ENCODE measurements at regions not wholly inside any gene's neighbourhood (a gene's known extent, or its start where the extent isn't known, plus 50 kb on each side); places are given as distances from the start of the nearest gene placed in this dataset.

DNA sequence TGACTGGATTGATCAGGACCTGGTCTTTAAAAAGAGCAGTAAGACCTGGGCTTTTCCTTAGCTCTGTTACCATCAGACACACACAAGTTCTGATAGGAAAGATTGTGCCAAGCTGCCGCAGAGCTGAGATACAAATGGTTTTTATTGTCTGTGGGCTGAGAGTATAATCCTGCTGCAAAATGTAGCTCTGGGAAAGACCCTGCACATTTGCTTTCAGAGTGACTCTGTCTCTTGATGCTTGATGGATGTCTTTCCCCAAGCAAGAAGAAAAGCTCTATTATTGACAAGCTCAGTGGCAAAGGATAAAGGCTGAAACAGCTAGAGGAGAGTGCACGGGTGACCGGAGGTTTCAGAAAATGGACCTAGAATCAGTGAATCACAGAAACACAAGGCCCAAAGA, 95.3 kb upstream of the PARD3B start:
- no peak overlapping the region for H3K27ac ChIP-seq (ENCODE audit: extremely low read depth, low read depth, low read length)
- POLR2A ChIA-PET, result no interaction called here
- no peak overlapping the region for H3K4me3 ChIP-seq (ENCODE audit: low read depth, low read length)
- H3K9me3 ChIP-seq (ENCODE audit: control insufficient read depth, insufficient read depth, low read depth, low read length), result no peaks in the 10 kb centered on the region; the same call in 1 of the 2 replicates
- TF ChIP-seq ZNF677 (tag by site-specific recombination; IDR thresholded peaks at IDR 0.05) (no peak), SP3 (tag by site-specific recombination; IDR thresholded peaks at IDR 0.05) (no peak)
- TF ChIP-seq, protein P1, sequence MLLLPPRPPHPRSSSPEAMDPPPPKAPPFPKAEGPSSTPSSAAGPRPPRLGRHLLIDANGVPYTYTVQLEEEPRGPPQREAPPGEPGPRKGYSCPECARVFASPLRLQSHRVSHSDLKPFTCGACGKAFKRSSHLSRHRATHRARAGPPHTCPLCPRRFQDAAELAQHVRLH (tag by site-specific recombination; IDR thresholded peaks at IDR 0.05), result no peak
- H3K4me1 ChIP-seq (ENCODE audit: control insufficient read depth, insufficient read depth, low read length), result peaks cover 11% of the 10 kb centered on the region; the same call in 1 of the 2 replicates
- CTCF ChIA-PET, result interaction anchor here (0.6 to 0.9 kb wide), 3 partner anchors 42 to 192 kb away, joined by 3 to 4 read pairs (median 3); no protein-coding TSS in a partner anchor
- no peaks in the 10 kb centered on the region for H3K36me3 ChIP-seq (ENCODE audit: control insufficient read depth in 2 of 2, insufficient read depth in 1 of 2, low read length in 2 of 2)

DNA sequence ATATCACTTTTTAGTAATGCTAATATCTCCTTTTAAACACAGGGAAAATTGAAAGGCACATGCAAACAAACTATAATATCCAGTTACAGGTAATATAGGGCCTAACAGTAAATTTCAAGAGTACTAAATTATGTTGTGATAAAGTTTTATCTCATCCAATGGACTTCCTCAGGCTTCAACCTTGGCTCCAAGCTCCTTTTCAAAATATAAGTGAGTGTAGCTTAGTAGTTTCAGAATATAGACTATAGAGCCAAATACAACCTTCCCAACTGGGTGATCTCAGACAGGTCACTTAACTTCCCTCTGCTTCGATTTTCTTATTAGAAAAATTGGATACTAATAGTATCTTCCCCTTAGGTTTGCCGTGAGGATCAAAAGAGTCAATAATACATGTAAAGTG, 93.5 kb upstream of the PARD3B start:
- Histone ChIP-seq H3K9me3 (ENCODE audit: control insufficient read depth, insufficient read depth, low read depth, low read length) (no peaks in the 10 kb centered on the region), H3K27ac (ENCODE audit: extremely low read depth, low read depth, low read length) (no peak overlapping the region), H3K4me3 (ENCODE audit: low read depth, low read length) (no peak overlapping the region), H3K4me1 (ENCODE audit: control insufficient read depth, insufficient read depth, low read length) (peaks cover 11% of the 10 kb centered on the region; the same call in 1 of the 2 replicates), H3K36me3 (ENCODE audit: control insufficient read depth in 2 of 2, insufficient read depth in 1 of 2, low read length in 2 of 2) (no peaks in the 10 kb centered on the region)
- TF ChIP-seq, protein P2, sequence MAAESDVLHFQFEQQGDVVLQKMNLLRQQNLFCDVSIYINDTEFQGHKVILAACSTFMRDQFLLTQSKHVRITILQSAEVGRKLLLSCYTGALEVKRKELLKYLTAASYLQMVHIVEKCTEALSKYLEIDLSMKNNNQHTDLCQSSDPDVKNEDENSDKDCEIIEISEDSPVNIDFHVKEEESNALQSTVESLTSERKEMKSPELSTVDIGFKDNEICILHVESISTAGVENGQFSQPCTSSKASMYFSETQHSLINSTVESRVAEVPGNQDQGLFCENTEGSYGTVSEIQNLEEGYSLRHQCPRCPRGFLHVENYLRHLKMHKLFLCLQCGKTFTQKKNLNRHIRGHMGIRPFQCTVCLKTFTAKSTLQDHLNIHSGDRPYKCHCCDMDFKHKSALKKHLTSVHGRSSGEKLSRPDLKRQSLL (tag by site-specific recombination; IDR thresholded peaks at IDR 0.05), result no peak
- TF ChIP-seq SCRT2 (tag by site-specific recombination; IDR thresholded peaks at IDR 0.05) (no peak), ZNF37A (tag by site-specific recombination; IDR thresholded peaks at IDR 0.05) (no peak), ZNF157 (tag by site-specific recombination; IDR thresholded peaks at IDR 0.05) (no peak), ZFP69B (tag by site-specific recombination; IDR thresholded peaks at IDR 0.05) (no peak), ZNF488 (tag by site-specific recombination; IDR thresholded peaks at IDR 0.05) (no peak), SCRT1 (tag by site-specific recombination; IDR thresholded peaks at IDR 0.05; ENCODE audit: borderline replicate concordance) (no peak), ZNF133 (tag by site-specific recombination; IDR thresholded peaks at IDR 0.05) (no peak), ZNF324 (tag by site-specific recombination; IDR thresholded peaks at IDR 0.05) (no peak), ZXDB (tag by site-specific recombination; IDR thresholded peaks at IDR 0.05) (no peak), GLIS2 (tag by site-specific recombination; IDR thresholded peaks at IDR 0.05) (no peak), ZNF510 (tag by site-specific recombination; IDR thresholded peaks at IDR 0.05; ENCODE audit: insufficient replicate concordance) (no peak), TSHZ1 (tag by site-specific recombination; IDR thresholded peaks at IDR 0.05; ENCODE audit: borderline replicate concordance) (no peak), ZNF311 (tag by site-specific recombination; IDR thresholded peaks at IDR 0.05; ENCODE audit: borderline replicate concordance) (no peak), ZBTB8A (tag by site-specific recombination; IDR thresholded peaks at IDR 0.05) (no peak), ZNF223 (tag by site-specific recombination; IDR thresholded peaks at IDR 0.05) (no peak), ZNF350 (tag by site-specific recombination; IDR thresholded peaks at IDR 0.05) (no peak)
- TF ChIP-seq, protein P3, sequence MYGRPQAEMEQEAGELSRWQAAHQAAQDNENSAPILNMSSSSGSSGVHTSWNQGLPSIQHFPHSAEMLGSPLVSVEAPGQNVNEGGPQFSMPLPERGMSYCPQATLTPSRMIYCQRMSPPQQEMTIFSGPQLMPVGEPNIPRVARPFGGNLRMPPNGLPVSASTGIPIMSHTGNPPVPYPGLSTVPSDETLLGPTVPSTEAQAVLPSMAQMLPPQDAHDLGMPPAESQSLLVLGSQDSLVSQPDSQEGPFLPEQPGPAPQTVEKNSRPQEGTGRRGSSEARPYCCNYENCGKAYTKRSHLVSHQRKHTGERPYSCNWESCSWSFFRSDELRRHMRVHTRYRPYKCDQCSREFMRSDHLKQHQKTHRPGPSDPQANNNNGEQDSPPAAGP (tag by site-specific recombination; IDR thresholded peaks at IDR 0.05), result no peak
- ChIA-PET CTCF (no interaction called here), POLR2A (interaction anchor here (0.6 kb wide), 1 partner anchor 190 kb away, joined by 3 read pairs; no protein-coding TSS in a partner anchor)

Measured in HEK293 (cell line).